T-helper 2 cell treated with Interferon-gamma antibody and Interleukin-4, amounts not matched to agents 100 ng/mL and 5 ng/mL, for 36 hours (primary cell): ENCODE measurements at regions not wholly inside any gene's neighbourhood (a gene's known extent, or its start where the extent isn't known, plus 50 kb on each side); places are given as distances from the start of the nearest gene placed in this dataset.
"Not testable (repeated sequence)": the region's sequence is repeated elsewhere in the genome, so short reads cannot be mapped to it uniquely, and the experiment has no call there.

ENCODE experiments used
- intact Hi-C: fragments of 100-400 bp; cut with micrococcal nuclease; formaldehyde crosslinking; loops from one replicate; pipeline ENCODE4 v1.15.1; 2023

GRCh38 chr20:5492937-5493336, 117.9 kb downstream of the GPCPD1 start:
- intact Hi-C loops, result no loop called here

GRCh38 chr20:5491455-5491854, 119.4 kb downstream of the GPCPD1 start:
- intact Hi-C loops, result no loop called here

- intact Hi-C loops, result no loop called here
Observed at GRCh38 chr20:5489601-5490000, 121.2 kb downstream of the GPCPD1 start.

- intact Hi-C loops, result no loop called here
Observed at GRCh38 chr20:5488823-5489222, 122.0 kb downstream of the GPCPD1 start.

GRCh38 chr20:5486377-5487054, 124.3 kb downstream of the GPCPD1 start:
- intact Hi-C loops, result no loop called here

- intact Hi-C loops, result no loop called here
Observed at GRCh38 chr20:5484926-5485325, 125.9 kb downstream of the GPCPD1 start.

- intact Hi-C loops, result no loop called here
Observed at GRCh38 chr20:5484346-5484745, 126.5 kb downstream of the GPCPD1 start.

- intact Hi-C loops, result no loop called here
Observed at GRCh38 chr20:5482791-5483190, 128.0 kb downstream of the GPCPD1 start.

- intact Hi-C loops, result no loop called here
Observed at GRCh38 chr20:5481872-5482271, 128.9 kb downstream of the GPCPD1 start.

- intact Hi-C loops, result no loop called here
Observed at GRCh38 chr20:5480824-5481600, 129.8 kb downstream of the GPCPD1 start.

- intact Hi-C loops, result no loop called here
Observed at GRCh38 chr20:5474646-5475550, 135.9 kb downstream of the GPCPD1 start.

- intact Hi-C loops, result not testable (repeated sequence)
Observed at GRCh38 chr20:5471866-5472265, 138.9 kb downstream of the GPCPD1 start.

GRCh38 chr20:5471368-5471767, 139.4 kb downstream of the GPCPD1 start:
- intact Hi-C loops, result no loop called here

- intact Hi-C loops, result no loop called here
Observed at GRCh38 chr20:5470943-5471342, 139.9 kb downstream of the GPCPD1 start.

GRCh38 chr20:5470458-5470857, 140.3 kb downstream of the GPCPD1 start:
- intact Hi-C loops, result no loop called here

- intact Hi-C loops, result no loop called here
Observed at GRCh38 chr20:5469111-5469510, 141.7 kb downstream of the GPCPD1 start.

- intact Hi-C loops, result no loop called here
Observed at GRCh38 chr20:5467086-5467485, 143.7 kb downstream of the GPCPD1 start.

- intact Hi-C loops, result no loop called here
Observed at GRCh38 chr20:5465604-5465927, 145.2 kb downstream of the GPCPD1 start.

- intact Hi-C loops, result no loop called here
Observed at GRCh38 chr20:5464901-5465603, 145.8 kb downstream of the GPCPD1 start.

GRCh38 chr20:5463007-5463686, 146.4 kb upstream of the PROKR2 start:
- intact Hi-C loops, result no loop called here

- intact Hi-C loops, result not testable (repeated sequence)
Observed at GRCh38 chr20:5453745-5454144, 137.0 kb upstream of the PROKR2 start.
